ENCODE measurements at regions not wholly inside any gene's neighbourhood (a gene's known extent, or its start where the extent isn't known, plus 50 kb on each side); places are given as distances from the start of the nearest gene placed in this dataset.
A peak's percentile ranks its signal among the peaks of the same experiment; 100 is the strongest.

- 58 to 70% methylated on average over 2 of the region's 2 CpGs for WGBS, 2 donors
- H3K9me3 ChIP-seq (ENCODE audit: control insufficient read depth in 4 of 4, insufficient read depth in 3 of 4, low read length in 3 of 4), result peaks cover 0 to 4% (median under 1%) of the 10 kb centered on the region in 4 donors
- no peak overlapping the region for H3K27ac ChIP-seq (ENCODE audit: low read depth in 1 of 2, low read length in 1 of 2)
- DNase-seq (peak; percentile 62 to 94 (median 93)), ATAC-seq (ENCODE audit: insufficient read depth, low FRiP score) (no peak)
- TF ChIP-seq, protein P1, sequence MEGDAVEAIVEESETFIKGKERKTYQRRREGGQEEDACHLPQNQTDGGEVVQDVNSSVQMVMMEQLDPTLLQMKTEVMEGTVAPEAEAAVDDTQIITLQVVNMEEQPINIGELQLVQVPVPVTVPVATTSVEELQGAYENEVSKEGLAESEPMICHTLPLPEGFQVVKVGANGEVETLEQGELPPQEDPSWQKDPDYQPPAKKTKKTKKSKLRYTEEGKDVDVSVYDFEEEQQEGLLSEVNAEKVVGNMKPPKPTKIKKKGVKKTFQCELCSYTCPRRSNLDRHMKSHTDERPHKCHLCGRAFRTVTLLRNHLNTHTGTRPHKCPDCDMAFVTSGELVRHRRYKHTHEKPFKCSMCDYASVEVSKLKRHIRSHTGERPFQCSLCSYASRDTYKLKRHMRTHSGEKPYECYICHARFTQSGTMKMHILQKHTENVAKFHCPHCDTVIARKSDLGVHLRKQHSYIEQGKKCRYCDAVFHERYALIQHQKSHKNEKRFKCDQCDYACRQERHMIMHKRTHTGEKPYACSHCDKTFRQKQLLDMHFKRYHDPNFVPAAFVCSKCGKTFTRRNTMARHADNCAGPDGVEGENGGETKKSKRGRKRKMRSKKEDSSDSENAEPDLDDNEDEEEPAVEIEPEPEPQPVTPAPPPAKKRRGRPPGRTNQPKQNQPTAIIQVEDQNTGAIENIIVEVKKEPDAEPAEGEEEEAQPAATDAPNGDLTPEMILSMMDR (IDR thresholded peaks at IDR 0.05; ENCODE audit: control extremely low read depth, extremely low read depth), result no peak
- no peaks in the 10 kb centered on the region for H3K36me3 ChIP-seq (ENCODE audit: control insufficient read depth in 4 of 4, insufficient read depth in 4 of 4, low read length in 4 of 4)
- H3K4me1 ChIP-seq (ENCODE audit: control insufficient read depth in 5 of 5, insufficient read depth in 5 of 5, low read length in 5 of 5), result peaks cover 0 to 36% (median 5%) of the 10 kb centered on the region in 5 donors
- no peak overlapping the region for H3K9ac ChIP-seq (ENCODE audit: insufficient read depth in 1 of 2, low read length in 2 of 2)
- no peak overlapping the region for H3K4me3 ChIP-seq
- H3K27me3 ChIP-seq (ENCODE audit: control insufficient read depth in 3 of 3, insufficient read depth in 3 of 3, low read length in 2 of 3), result no peaks in the 10 kb centered on the region
Observed at GRCh38 chr2:225773148-225773547, 373.6 kb downstream of the NYAP2 start.

- peaks cover 0 to 38% (median 4%) of the 10 kb centered on the region in 5 donors for H3K4me1 ChIP-seq (ENCODE audit: control insufficient read depth in 5 of 5, insufficient read depth in 5 of 5, low read length in 5 of 5)
- no peaks in the 10 kb centered on the region for H3K36me3 ChIP-seq (ENCODE audit: control insufficient read depth in 4 of 4, insufficient read depth in 4 of 4, low read length in 4 of 4)
- no peaks in the 10 kb centered on the region for H3K27me3 ChIP-seq (ENCODE audit: control insufficient read depth in 3 of 3, insufficient read depth in 3 of 3, low read length in 2 of 3)
- H3K27ac ChIP-seq (ENCODE audit: low read depth in 1 of 2, low read length in 1 of 2), result no peak overlapping the region
- H3K9me3 ChIP-seq (ENCODE audit: control insufficient read depth in 4 of 4, insufficient read depth in 3 of 4, low read length in 3 of 4), result peaks cover 0 to 4% (median under 1%) of the 10 kb centered on the region in 4 donors
- no peak for DNase-seq
- TF ChIP-seq, protein P1 (IDR thresholded peaks at IDR 0.05; ENCODE audit: control extremely low read depth, extremely low read depth), result no peak
- WGBS, 2 donors, result 91 to 93% methylated on average over 2 of the region's 2 CpGs
- H3K9ac ChIP-seq (ENCODE audit: insufficient read depth in 1 of 2, low read length in 2 of 2), result no peak overlapping the region
- ATAC-seq (ENCODE audit: insufficient read depth, low FRiP score), result no peak
- no peak overlapping the region for H3K4me3 ChIP-seq
Observed at GRCh38 chr2:225771701-225772100, 372.2 kb downstream of the NYAP2 start.

DNA sequence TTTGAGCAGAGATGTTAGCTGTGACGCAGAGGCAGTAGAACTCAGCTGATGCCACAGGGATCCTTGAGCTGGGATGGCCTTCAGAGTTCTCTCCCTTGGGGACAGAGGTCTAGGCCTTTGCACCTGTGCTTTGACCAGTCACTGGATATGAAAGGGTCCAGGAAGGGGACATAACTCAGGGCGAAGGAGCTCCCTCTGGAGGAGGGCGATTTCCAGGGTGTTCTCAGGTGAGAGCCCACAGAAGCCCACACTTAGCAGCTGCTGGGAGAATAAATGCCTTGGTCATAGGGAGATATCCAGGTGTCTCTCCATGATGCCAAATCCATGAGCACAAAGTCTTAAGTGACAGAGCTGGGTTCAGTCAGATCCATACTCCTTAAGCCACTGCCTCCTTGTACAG lies 369.2 kb downstream of the NYAP2 start:
- no peaks in the 10 kb centered on the region for H3K36me3 ChIP-seq (ENCODE audit: control insufficient read depth in 4 of 4, insufficient read depth in 4 of 4, low read length in 4 of 4)
- H3K27me3 ChIP-seq (ENCODE audit: control insufficient read depth in 3 of 3, insufficient read depth in 3 of 3, low read length in 2 of 3), result no peaks in the 10 kb centered on the region
- DNase-seq (no peak), ATAC-seq (ENCODE audit: insufficient read depth, low FRiP score) (no peak)
- no peaks in the 10 kb centered on the region for H3K9me3 ChIP-seq (ENCODE audit: control insufficient read depth in 4 of 4, insufficient read depth in 3 of 4, low read length in 3 of 4)
- 92 to 97% methylated on average over 3 of the region's 3 CpGs for WGBS, 2 donors
- TF ChIP-seq, protein P1 (IDR thresholded peaks at IDR 0.05; ENCODE audit: control extremely low read depth, extremely low read depth), result no peak
- H3K4me1 ChIP-seq (ENCODE audit: control insufficient read depth in 5 of 5, insufficient read depth in 5 of 5, low read length in 5 of 5), result peaks cover 0 to 47% (median 0%) of the 10 kb centered on the region in 5 donors
- H3K4me3 ChIP-seq, result no peak overlapping the region
- H3K9ac ChIP-seq (ENCODE audit: insufficient read depth in 1 of 2, low read length in 2 of 2), result no peak overlapping the region
- H3K27ac ChIP-seq (ENCODE audit: low read depth in 1 of 2, low read length in 1 of 2), result no peak overlapping the region

- Histone ChIP-seq H3K9ac (ENCODE audit: insufficient read depth in 1 of 2, low read length in 2 of 2) (no peak overlapping the region), H3K27ac (ENCODE audit: low read depth in 1 of 2, low read length in 1 of 2) (no peak overlapping the region), H3K4me1 (ENCODE audit: control insufficient read depth in 5 of 5, insufficient read depth in 5 of 5, low read length in 5 of 5) (peaks cover 0 to 30% (median 0%) of the 10 kb centered on the region in 5 donors), H3K4me3 (no peak overlapping the region), H3K9me3 (ENCODE audit: control insufficient read depth in 4 of 4, insufficient read depth in 3 of 4, low read length in 3 of 4) (no peaks in the 10 kb centered on the region), H3K27me3 (ENCODE audit: control insufficient read depth in 3 of 3, insufficient read depth in 3 of 3, low read length in 2 of 3) (no peaks in the 10 kb centered on the region), H3K36me3 (ENCODE audit: control insufficient read depth in 4 of 4, insufficient read depth in 4 of 4, low read length in 4 of 4) (no peaks in the 10 kb centered on the region)
- no peak for DNase-seq
- ATAC-seq (ENCODE audit: insufficient read depth, low FRiP score), result no peak
- TF ChIP-seq, protein P1 (IDR thresholded peaks at IDR 0.05; ENCODE audit: control extremely low read depth, extremely low read depth), result no peak
- 61% methylated on average over 5 of the region's 5 CpGs for WGBS, 2 donors
Observed at GRCh38 chr2:225766431-225766830, 366.9 kb downstream of the NYAP2 start.

Data from lung (tissue), 11 donors.